ENCODE measurements at regions not wholly inside any gene's neighbourhood (a gene's known extent, or its start where the extent isn't known, plus 50 kb on each side); places are given as distances from the start of the nearest gene placed in this dataset.

- TF ChIP-seq CTCF (conservative IDR thresholded peaks at IDR 0.05 in 1 of 2, IDR thresholded peaks at IDR 0.05 in 1 of 2; ENCODE audit: extremely low read depth in 1 of 2, insufficient read depth in 1 of 2, low read depth in 1 of 2, low read length in 2 of 2) (no peak), EZH2 (IDR thresholded peaks at IDR 0.05; ENCODE audit: borderline replicate concordance, low read length) (no peak)
Measured at GRCh38 chr11:119823077-119823476, 94.1 kb upstream of the NECTIN1 start.
